ENCODE measurements at regions not wholly inside any gene's neighbourhood (a gene's known extent, or its start where the extent isn't known, plus 50 kb on each side); places are given as distances from the start of the nearest gene placed in this dataset.

GRCh38 chr10:44298713-44299112, 86.2 kb downstream of the CXCL12 start:
- Histone ChIP-seq H3K9me2 (replicated peaks; ENCODE audit: low read depth, low read length) (no peaks in the 10 kb centered on the region), H3K79me2 (ENCODE audit: insufficient read depth, low read length) (no peaks in the 10 kb centered on the region), H2AFZ (ENCODE audit: low read length) (no peak overlapping the region), H3K36me3 (ENCODE audit: insufficient read depth, low read length) (no peaks in the 10 kb centered on the region), H3K9ac (ENCODE audit: low read depth, low read length, poor library complexity, severe bottlenecking) (no peak overlapping the region), H3K27me3 (ENCODE audit: insufficient read depth, low read length, poor library complexity, severe bottlenecking) (no peaks in the 10 kb centered on the region), H4K20me1 (ENCODE audit: insufficient read depth, low read length, poor library complexity, severe bottlenecking) (no peaks in the 10 kb centered on the region), H3F3A (ENCODE audit: low read depth) (no peaks in the 10 kb centered on the region), H3K4me1 (ENCODE audit: insufficient read depth, low read length, poor library complexity, severe bottlenecking) (no peaks in the 10 kb centered on the region), H3K9me3 (ENCODE audit: insufficient read depth, low read depth, low read length) (no peaks in the 10 kb centered on the region), H3K4me2 (ENCODE audit: low read depth, low read length, poor library complexity, severe bottlenecking) (no peak overlapping the region), H3K4me3 (ENCODE audit: low read length, poor library complexity, severe bottlenecking) (no peak overlapping the region)
- no peak for TF ChIP-seq EZH2phosphoT487 (IDR thresholded peaks at IDR 0.05; ENCODE audit: borderline replicate concordance)
- TF ChIP-seq CTCF (conservative IDR thresholded peaks at IDR 0.05; ENCODE audit: low read length), result no peak

- no peaks in the 10 kb centered on the region for H3K4me1 ChIP-seq (ENCODE audit: insufficient read depth, low read length, poor library complexity, severe bottlenecking)
- H3K36me3 ChIP-seq (ENCODE audit: insufficient read depth, low read length), result no peaks in the 10 kb centered on the region
- H3K4me2 ChIP-seq (ENCODE audit: low read depth, low read length, poor library complexity, severe bottlenecking), result no peak overlapping the region
Observed at GRCh38 chr10:44297963-44298362, 86.9 kb downstream of the CXCL12 start.

GRCh38 chr10:44295644-44296241, 89.2 kb downstream of the CXCL12 start:
- H3K9me3 ChIP-seq (ENCODE audit: insufficient read depth, low read depth, low read length), result no peaks in the 10 kb centered on the region
- no peaks in the 10 kb centered on the region for H3K27me3 ChIP-seq (ENCODE audit: insufficient read depth, low read length, poor library complexity, severe bottlenecking)
- H2AFZ ChIP-seq (ENCODE audit: low read length), result no peak overlapping the region
- no peak overlapping the region for H3K4me2 ChIP-seq (ENCODE audit: low read depth, low read length, poor library complexity, severe bottlenecking)
- no peak for TF ChIP-seq CTCF (conservative IDR thresholded peaks at IDR 0.05; ENCODE audit: low read length)
- TF ChIP-seq EZH2phosphoT487 (IDR thresholded peaks at IDR 0.05; ENCODE audit: borderline replicate concordance), result no peak
- no peaks in the 10 kb centered on the region for H4K20me1 ChIP-seq (ENCODE audit: insufficient read depth, low read length, poor library complexity, severe bottlenecking)
- no peaks in the 10 kb centered on the region for H3K9me2 ChIP-seq (replicated peaks; ENCODE audit: low read depth, low read length)
- H3K9ac ChIP-seq (ENCODE audit: low read depth, low read length, poor library complexity, severe bottlenecking), result no peak overlapping the region
- H3K4me1 ChIP-seq (ENCODE audit: insufficient read depth, low read length, poor library complexity, severe bottlenecking), result no peaks in the 10 kb centered on the region
- no peaks in the 10 kb centered on the region for H3K79me2 ChIP-seq (ENCODE audit: insufficient read depth, low read length)
- H3F3A ChIP-seq (ENCODE audit: low read depth), result no peaks in the 10 kb centered on the region
- no peaks in the 10 kb centered on the region for H3K36me3 ChIP-seq (ENCODE audit: insufficient read depth, low read length)
- no peak overlapping the region for H3K4me3 ChIP-seq (ENCODE audit: low read length, poor library complexity, severe bottlenecking)

More at GRCh38 chr10:44297963-44298362, 86.9 kb downstream of the CXCL12 start:
- Histone ChIP-seq H3F3A (ENCODE audit: low read depth) (no peaks in the 10 kb centered on the region), H3K9me3 (ENCODE audit: insufficient read depth, low read depth, low read length) (no peaks in the 10 kb centered on the region), H3K9ac (ENCODE audit: low read depth, low read length, poor library complexity, severe bottlenecking) (no peak overlapping the region), H3K9me2 (replicated peaks; ENCODE audit: low read depth, low read length) (no peaks in the 10 kb centered on the region), H3K79me2 (ENCODE audit: insufficient read depth, low read length) (no peaks in the 10 kb centered on the region), H3K4me3 (ENCODE audit: low read length, poor library complexity, severe bottlenecking) (no peak overlapping the region), H4K20me1 (ENCODE audit: insufficient read depth, low read length, poor library complexity, severe bottlenecking) (no peaks in the 10 kb centered on the region), H3K27me3 (ENCODE audit: insufficient read depth, low read length, poor library complexity, severe bottlenecking) (no peaks in the 10 kb centered on the region), H2AFZ (ENCODE audit: low read length) (no peak overlapping the region)
- no peak for TF ChIP-seq EZH2phosphoT487 (IDR thresholded peaks at IDR 0.05; ENCODE audit: borderline replicate concordance)
- no peak for TF ChIP-seq CTCF (conservative IDR thresholded peaks at IDR 0.05; ENCODE audit: low read length)
